ENCODE measurements at regions not wholly inside any gene's neighbourhood (a gene's known extent, or its start where the extent isn't known, plus 50 kb on each side); places are given as distances from the start of the nearest gene placed in this dataset.

GRCh38 chr1:69483246-69483645 is 84.5 kb upstream of the LRRC7 start:
- DNase-seq = no peak

GRCh38 chr1:69485616-69486015 is 82.1 kb upstream of the LRRC7 start:
- no peak for DNase-seq

- no peak for DNase-seq
Measured at GRCh38 chr1:69491416-69491815, 76.3 kb upstream of the LRRC7 start.

GRCh38 chr1:69492286-69492685 is 75.4 kb upstream of the LRRC7 start:
- no peak for DNase-seq

- DNase-seq = no peak
Measured at GRCh38 chr1:69494221-69494620, 73.5 kb upstream of the LRRC7 start.

- DNase-seq = no peak
Measured at GRCh38 chr1:69497441-69498221, 70.1 kb upstream of the LRRC7 start.

DNA sequence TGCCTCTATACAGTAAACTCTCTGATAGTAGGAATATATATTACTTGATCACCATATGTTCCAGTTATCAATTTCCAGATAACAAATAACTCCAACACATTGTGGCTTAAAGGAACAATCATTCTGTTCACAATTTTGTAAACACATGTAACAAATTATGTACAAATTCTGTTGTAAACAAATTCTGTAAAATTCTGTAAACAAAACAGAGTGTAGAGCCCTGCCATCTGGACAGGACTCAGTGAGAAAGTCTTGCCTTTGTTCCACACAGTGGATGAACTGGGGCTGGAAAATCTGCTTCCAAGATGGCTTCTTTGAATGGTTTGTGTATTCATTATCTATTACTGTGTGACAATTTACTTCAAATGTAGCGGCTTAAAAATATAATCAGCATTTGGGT is 69.0 kb upstream of the LRRC7 start:
- DNase-seq = no peak

- DNase-seq = no peak
Measured at GRCh38 chr1:69499203-69499803, 68.4 kb upstream of the LRRC7 start.

DNA sequence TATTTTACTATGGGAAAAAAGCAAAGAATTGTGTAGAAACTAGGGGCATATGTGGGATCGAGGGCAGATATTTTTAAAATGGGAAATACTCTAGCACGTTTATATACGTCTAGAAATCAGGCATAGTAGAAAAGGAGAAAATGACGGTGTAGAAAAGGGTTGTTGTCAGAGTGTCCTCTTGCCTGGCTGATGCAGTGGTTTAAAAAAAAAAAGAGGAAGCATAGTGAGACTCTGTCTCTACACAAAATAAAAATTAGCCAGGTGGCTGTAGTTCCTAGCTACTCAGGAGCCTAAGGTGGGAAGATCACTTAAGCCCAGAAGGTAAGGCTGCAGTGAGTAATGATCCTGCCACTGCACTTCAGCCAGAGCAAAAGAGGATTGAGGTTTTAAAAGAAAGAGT is 64.7 kb upstream of the LRRC7 start:
- DNase-seq = no peak

GRCh38 chr1:69504730-69505252 is 62.9 kb upstream of the LRRC7 start:
- no peak for DNase-seq

- no peak for DNase-seq
Measured at GRCh38 chr1:69506311-69506710, 61.4 kb upstream of the LRRC7 start.

DNA sequence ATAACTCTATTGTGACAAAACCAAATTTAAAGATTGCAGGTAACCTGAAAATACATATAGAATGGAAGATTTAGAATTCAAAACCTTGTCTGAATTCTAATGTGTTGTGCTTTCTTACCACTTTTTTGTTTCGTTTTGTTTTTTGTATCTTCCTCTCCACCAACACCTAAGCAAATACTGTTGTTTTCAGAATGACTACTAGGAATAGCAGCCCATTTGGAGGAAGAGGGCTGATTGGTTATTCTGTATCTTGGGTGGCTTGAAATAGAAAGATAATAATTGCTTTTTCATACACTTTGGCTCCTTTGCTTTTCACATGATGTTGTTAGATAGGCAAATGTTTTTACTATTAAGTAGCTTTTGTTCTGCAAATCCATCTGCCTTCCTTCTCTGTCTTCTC is 61.0 kb upstream of the LRRC7 start:
- DNase-seq = no peak

DNA sequence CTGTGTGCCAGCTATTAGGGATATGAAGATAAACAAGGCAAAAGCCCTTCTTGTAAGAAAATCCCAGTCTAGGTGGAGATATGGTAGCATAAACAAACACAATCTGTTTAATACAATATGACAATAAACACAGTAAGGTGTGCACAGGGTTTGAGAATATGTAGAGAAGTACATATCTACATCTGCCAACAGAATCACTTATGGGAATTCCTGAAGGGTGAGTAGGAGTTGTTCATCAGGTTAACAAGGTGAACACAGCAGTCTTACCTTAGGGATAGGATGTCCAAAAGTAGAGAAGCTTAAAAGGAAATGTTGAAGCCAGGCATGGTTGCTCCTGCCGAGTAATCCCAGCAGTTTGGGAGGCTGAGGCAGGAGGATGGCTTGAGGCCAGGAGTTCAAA is 57.7 kb upstream of the LRRC7 start:
- no peak for DNase-seq

DNA sequence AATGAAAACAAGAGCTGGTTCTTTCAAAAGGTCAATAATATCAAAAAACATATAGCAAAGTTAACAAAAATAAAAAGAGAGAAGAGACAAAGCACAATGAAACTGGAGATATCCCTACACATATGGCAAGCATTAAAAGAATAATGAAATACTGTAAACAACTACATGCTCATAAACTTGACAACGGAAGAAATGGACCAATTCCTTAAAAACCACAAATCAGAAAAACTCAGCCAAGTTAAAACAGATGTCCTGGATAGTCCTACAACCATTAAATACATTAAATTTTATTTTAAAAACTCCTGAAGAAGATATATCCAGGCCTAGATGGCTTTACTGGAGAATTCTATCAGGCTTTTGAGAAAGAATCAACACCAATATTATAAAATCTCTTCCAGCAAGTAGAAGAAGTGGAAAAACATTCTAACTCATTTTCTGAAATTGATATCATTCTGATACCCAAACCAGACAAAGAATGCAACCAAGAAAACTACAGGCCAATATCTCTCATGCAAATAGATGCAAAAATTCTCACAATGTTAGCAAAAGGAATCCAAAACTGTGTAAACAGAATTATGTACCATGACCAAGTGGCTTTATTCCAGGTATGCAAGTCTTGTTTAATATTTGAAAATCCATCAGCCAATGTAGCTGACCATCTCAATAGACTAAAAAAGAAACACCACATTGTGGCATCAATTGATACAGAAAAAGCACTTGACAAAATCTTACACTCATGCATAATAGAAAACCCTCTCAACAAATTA is 56.1 kb upstream of the LRRC7 start:
- no peak for DNase-seq

- DNase-seq = no peak
Measured at GRCh38 chr1:69513601-69514000, 54.1 kb upstream of the LRRC7 start.
